ENCODE measurements at regions not wholly inside any gene's neighbourhood (a gene's known extent, or its start where the extent isn't known, plus 50 kb on each side); places are given as distances from the start of the nearest gene placed in this dataset.

- Histone ChIP-seq H3K4me1 (ENCODE audit: control insufficient read depth, insufficient read depth, low read length) (no peaks in the 10 kb centered on the region), H3K9me3 (ENCODE audit: control insufficient read depth, insufficient read depth, low read depth, low read length) (no peaks in the 10 kb centered on the region), H3K27ac (ENCODE audit: low read length) (no peak overlapping the region), H3K36me3 (ENCODE audit: control insufficient read depth, insufficient read depth, low read length) (no peaks in the 10 kb centered on the region; the same call in 1 of the 2 replicates), H3K27me3 (ENCODE audit: control insufficient read depth, insufficient read depth, low read length) (peaks cover 17% of the 10 kb centered on the region), H3K4me3 (ENCODE audit: low read depth in 2 of 2, low read length in 2 of 2) (no peak overlapping the region)
- intact Hi-C loops (cut with micrococcal nuclease; ENCODE audit: unreplicated experiment) (no loop called here), in situ Hi-C loops (cut with HindIII; ENCODE audit: low pct_unique_long_range_greater_than_20kb, low sequenced_read_pairs) (no loop called here)
- ChIA-PET POLR2A (no interaction called here), CTCF (no interaction called here)
- no peak for DNase-seq (ENCODE audit: low read depth, low spot score)
- TF ChIP-seq REST (IDR thresholded peaks at IDR 0.05; ENCODE audit: insufficient read depth in 1 of 2, low read depth in 2 of 2, low read length in 1 of 2) (no peak), TCF7L2 (IDR thresholded peaks at IDR 0.05; ENCODE audit: low read depth, low read length) (no peak), POLR2AphosphoS5 (IDR thresholded peaks at IDR 0.05; ENCODE audit: low read depth, low read length) (no peak), SIN3A (IDR thresholded peaks at IDR 0.05; ENCODE audit: borderline replicate concordance, insufficient read depth, low read depth, low read length) (no peak)
- TF ChIP-seq, protein P1, sequence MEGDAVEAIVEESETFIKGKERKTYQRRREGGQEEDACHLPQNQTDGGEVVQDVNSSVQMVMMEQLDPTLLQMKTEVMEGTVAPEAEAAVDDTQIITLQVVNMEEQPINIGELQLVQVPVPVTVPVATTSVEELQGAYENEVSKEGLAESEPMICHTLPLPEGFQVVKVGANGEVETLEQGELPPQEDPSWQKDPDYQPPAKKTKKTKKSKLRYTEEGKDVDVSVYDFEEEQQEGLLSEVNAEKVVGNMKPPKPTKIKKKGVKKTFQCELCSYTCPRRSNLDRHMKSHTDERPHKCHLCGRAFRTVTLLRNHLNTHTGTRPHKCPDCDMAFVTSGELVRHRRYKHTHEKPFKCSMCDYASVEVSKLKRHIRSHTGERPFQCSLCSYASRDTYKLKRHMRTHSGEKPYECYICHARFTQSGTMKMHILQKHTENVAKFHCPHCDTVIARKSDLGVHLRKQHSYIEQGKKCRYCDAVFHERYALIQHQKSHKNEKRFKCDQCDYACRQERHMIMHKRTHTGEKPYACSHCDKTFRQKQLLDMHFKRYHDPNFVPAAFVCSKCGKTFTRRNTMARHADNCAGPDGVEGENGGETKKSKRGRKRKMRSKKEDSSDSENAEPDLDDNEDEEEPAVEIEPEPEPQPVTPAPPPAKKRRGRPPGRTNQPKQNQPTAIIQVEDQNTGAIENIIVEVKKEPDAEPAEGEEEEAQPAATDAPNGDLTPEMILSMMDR (IDR thresholded peaks at IDR 0.05) = no peak
- no peak for ATAC-seq
- BruUV-seq (replicated peaks) = no TSS peak
Measured at GRCh38 chr12:67887065-67887464, 102.2 kb upstream of the IFNG-AS1 start.

GRCh38 chr12:67889931-67890330, 99.3 kb upstream of the IFNG-AS1 start:
- Histone ChIP-seq H3K9me3 (ENCODE audit: control insufficient read depth, insufficient read depth, low read depth, low read length) (no peaks in the 10 kb centered on the region), H3K36me3 (ENCODE audit: control insufficient read depth, insufficient read depth, low read length) (no peaks in the 10 kb centered on the region; the same call in 1 of the 2 replicates), H3K27me3 (ENCODE audit: control insufficient read depth, insufficient read depth, low read length) (peaks cover 16% of the 10 kb centered on the region), H3K4me3 (ENCODE audit: low read depth in 2 of 2, low read length in 2 of 2) (no peak overlapping the region), H3K27ac (ENCODE audit: low read length) (no peak overlapping the region), H3K4me1 (ENCODE audit: control insufficient read depth, insufficient read depth, low read length) (no peaks in the 10 kb centered on the region)
- ATAC-seq (no peak), DNase-seq (ENCODE audit: low read depth, low spot score) (no peak)
- no peak for TF ChIP-seq POLR2AphosphoS5 (IDR thresholded peaks at IDR 0.05; ENCODE audit: low read depth, low read length)
- no peak for TF ChIP-seq TCF7L2 (IDR thresholded peaks at IDR 0.05; ENCODE audit: low read depth, low read length)
- no peak for TF ChIP-seq REST (IDR thresholded peaks at IDR 0.05; ENCODE audit: insufficient read depth in 1 of 2, low read depth in 2 of 2, low read length in 1 of 2)
- TF ChIP-seq, protein P1 (IDR thresholded peaks at IDR 0.05) = no peak
- no peak for TF ChIP-seq SIN3A (IDR thresholded peaks at IDR 0.05; ENCODE audit: borderline replicate concordance, insufficient read depth, low read depth, low read length)
- ChIA-PET POLR2A (no interaction called here), CTCF (no interaction called here)
- in situ Hi-C loops (cut with HindIII; ENCODE audit: low pct_unique_long_range_greater_than_20kb, low sequenced_read_pairs) = no loop called here
- BruUV-seq (replicated peaks) = no TSS peak
- intact Hi-C loops (cut with micrococcal nuclease; ENCODE audit: unreplicated experiment) = no loop called here
